ENCODE measurements at regions not wholly inside any gene's neighbourhood (a gene's known extent, or its start where the extent isn't known, plus 50 kb on each side); places are given as distances from the start of the nearest gene placed in this dataset.

DNA sequence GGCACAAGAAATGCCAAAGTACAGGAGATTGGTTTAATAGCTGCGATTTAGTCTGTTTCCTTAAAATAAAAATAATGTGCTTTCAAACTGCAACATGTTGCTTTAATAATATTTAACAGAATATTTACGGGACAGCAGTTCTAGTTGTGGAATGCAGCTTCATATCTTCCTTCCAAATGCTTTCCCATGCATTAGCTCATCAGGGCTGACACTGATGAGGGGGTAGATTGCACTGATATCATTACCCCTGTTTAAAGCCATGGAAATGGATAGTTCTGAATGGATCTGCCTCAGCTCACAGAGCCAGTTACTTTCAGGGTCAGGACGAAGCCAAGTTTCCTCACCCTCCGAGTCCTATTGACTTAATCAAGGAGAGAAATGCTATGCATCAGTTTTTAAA lies 93.2 kb upstream of the OSMR start:
- TF ChIP-seq, protein P1, sequence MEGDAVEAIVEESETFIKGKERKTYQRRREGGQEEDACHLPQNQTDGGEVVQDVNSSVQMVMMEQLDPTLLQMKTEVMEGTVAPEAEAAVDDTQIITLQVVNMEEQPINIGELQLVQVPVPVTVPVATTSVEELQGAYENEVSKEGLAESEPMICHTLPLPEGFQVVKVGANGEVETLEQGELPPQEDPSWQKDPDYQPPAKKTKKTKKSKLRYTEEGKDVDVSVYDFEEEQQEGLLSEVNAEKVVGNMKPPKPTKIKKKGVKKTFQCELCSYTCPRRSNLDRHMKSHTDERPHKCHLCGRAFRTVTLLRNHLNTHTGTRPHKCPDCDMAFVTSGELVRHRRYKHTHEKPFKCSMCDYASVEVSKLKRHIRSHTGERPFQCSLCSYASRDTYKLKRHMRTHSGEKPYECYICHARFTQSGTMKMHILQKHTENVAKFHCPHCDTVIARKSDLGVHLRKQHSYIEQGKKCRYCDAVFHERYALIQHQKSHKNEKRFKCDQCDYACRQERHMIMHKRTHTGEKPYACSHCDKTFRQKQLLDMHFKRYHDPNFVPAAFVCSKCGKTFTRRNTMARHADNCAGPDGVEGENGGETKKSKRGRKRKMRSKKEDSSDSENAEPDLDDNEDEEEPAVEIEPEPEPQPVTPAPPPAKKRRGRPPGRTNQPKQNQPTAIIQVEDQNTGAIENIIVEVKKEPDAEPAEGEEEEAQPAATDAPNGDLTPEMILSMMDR (IDR thresholded peaks at IDR 0.05; ENCODE audit: low read length), result no peak
- no peak for TF ChIP-seq EZH2 (IDR thresholded peaks at IDR 0.05; ENCODE audit: borderline replicate concordance, low read length)

Measured in OCI-LY1 (cell line).